ENCODE measurements at regions not wholly inside any gene's neighbourhood (a gene's known extent, or its start where the extent isn't known, plus 50 kb on each side); places are given as distances from the start of the nearest gene placed in this dataset.
"Not testable (repeated sequence)": the region's sequence is repeated elsewhere in the genome, so short reads cannot be mapped to it uniquely, and the experiment has no call there.

- DNase-seq, result no peak
Measured at GRCh38 chr7:69232445-69233376, 365.6 kb upstream of the AUTS2 start.

- DNase-seq, result no peak
Measured at GRCh38 chr7:69237541-69237940, 360.7 kb upstream of the AUTS2 start.

GRCh38 chr7:69243016-69243415, 355.3 kb upstream of the AUTS2 start:
- no peak for DNase-seq

GRCh38 chr7:69244701-69245100, 353.6 kb upstream of the AUTS2 start:
- no peak for DNase-seq

- DNase-seq, result no peak
Measured at GRCh38 chr7:69245646-69246045, 352.6 kb upstream of the AUTS2 start.

- no peak for DNase-seq
Measured at GRCh38 chr7:69246758-69247157, 351.5 kb upstream of the AUTS2 start.

- not testable (repeated sequence) for DNase-seq
Measured at GRCh38 chr7:69248382-69248828, 349.9 kb upstream of the AUTS2 start.

- DNase-seq, result no peak
Measured at GRCh38 chr7:69250958-69251357, 347.3 kb upstream of the AUTS2 start.

GRCh38 chr7:69254643-69255042, 343.6 kb upstream of the AUTS2 start:
- DNase-seq, result no peak

GRCh38 chr7:69256634-69257081, 341.6 kb upstream of the AUTS2 start:
- DNase-seq, result no peak

- no peak for DNase-seq
Measured at GRCh38 chr7:69257592-69257991, 340.7 kb upstream of the AUTS2 start.

GRCh38 chr7:69259445-69259844, 338.8 kb upstream of the AUTS2 start:
- no peak for DNase-seq

GRCh38 chr7:69260023-69260422, 338.3 kb upstream of the AUTS2 start:
- no peak for DNase-seq

GRCh38 chr7:69263550-69263949, 334.7 kb upstream of the AUTS2 start:
- no peak for DNase-seq

GRCh38 chr7:69269806-69270205, 328.5 kb upstream of the AUTS2 start:
- no peak for DNase-seq

GRCh38 chr7:69272101-69272500, 326.2 kb upstream of the AUTS2 start:
- no peak for DNase-seq

- no peak for DNase-seq
Measured at GRCh38 chr7:69276011-69276729, 322.1 kb upstream of the AUTS2 start.

- DNase-seq, result no peak
Measured at GRCh38 chr7:69277366-69277765, 320.9 kb upstream of the AUTS2 start.

- DNase-seq, result no peak
Measured at GRCh38 chr7:69282946-69283345, 315.3 kb upstream of the AUTS2 start.

- no peak for DNase-seq
Measured at GRCh38 chr7:69283421-69283820, 314.9 kb upstream of the AUTS2 start.

GRCh38 chr7:69285854-69286253, 312.4 kb upstream of the AUTS2 start:
- DNase-seq, result no peak

- DNase-seq, result no peak
Measured at GRCh38 chr7:69295977-69296376, 302.3 kb upstream of the AUTS2 start.

GRCh38 chr7:69301253-69301652, 297.0 kb upstream of the AUTS2 start:
- no peak for DNase-seq

GRCh38 chr7:69309601-69310000, 288.7 kb upstream of the AUTS2 start:
- DNase-seq, result no peak

Measured in stimulated activated CD4-positive, alpha-beta T cell treated with anti-CD3 and anti-CD28 coated beads, Interleukin-15, amount 100 ng/mL, for 24 hours (primary cell).